SU-DHL-6 (cell line): ENCODE measurements at regions not wholly inside any gene's neighbourhood (a gene's known extent, or its start where the extent isn't known, plus 50 kb on each side); places are given as distances from the start of the nearest gene placed in this dataset.

Experiments used
- CTCF ChIP-seq: fragments of 200-600 bp; sonication (generic); IDR thresholded peaks from one replicate; pipeline ENCODE4 v1.5.1; 2017; ENCODE audit warnings: antibody characterized with exemption, mild to moderate bottlenecking, low read length, moderate library complexity; ENCODE audit not compliant: insufficient read depth, poor library complexity, severe bottlenecking
- EZH2phosphoT487 ChIP-seq: fragments of 200-600 bp; sonication (generic), shearing (Covaris generic); conservative IDR thresholded peaks from 2 replicates; pipeline ENCODE4 v1.6.1; 2018; ENCODE audit warnings: mild to moderate bottlenecking, antibody characterized with exemption, low read length, moderate library complexity, mixed read lengths

GRCh38 chr12:76247992-76248391 lies 100.2 kb downstream of the BBS10 start:
- TF ChIP-seq CTCF = no peak
- no peak for TF ChIP-seq EZH2phosphoT487
